ENCODE measurements at regions not wholly inside any gene's neighbourhood (a gene's known extent, or its start where the extent isn't known, plus 50 kb on each side); places are given as distances from the start of the nearest gene placed in this dataset.

- TF ChIP-seq, protein P1, sequence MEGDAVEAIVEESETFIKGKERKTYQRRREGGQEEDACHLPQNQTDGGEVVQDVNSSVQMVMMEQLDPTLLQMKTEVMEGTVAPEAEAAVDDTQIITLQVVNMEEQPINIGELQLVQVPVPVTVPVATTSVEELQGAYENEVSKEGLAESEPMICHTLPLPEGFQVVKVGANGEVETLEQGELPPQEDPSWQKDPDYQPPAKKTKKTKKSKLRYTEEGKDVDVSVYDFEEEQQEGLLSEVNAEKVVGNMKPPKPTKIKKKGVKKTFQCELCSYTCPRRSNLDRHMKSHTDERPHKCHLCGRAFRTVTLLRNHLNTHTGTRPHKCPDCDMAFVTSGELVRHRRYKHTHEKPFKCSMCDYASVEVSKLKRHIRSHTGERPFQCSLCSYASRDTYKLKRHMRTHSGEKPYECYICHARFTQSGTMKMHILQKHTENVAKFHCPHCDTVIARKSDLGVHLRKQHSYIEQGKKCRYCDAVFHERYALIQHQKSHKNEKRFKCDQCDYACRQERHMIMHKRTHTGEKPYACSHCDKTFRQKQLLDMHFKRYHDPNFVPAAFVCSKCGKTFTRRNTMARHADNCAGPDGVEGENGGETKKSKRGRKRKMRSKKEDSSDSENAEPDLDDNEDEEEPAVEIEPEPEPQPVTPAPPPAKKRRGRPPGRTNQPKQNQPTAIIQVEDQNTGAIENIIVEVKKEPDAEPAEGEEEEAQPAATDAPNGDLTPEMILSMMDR (IDR thresholded peaks at IDR 0.05), result no peak
- no peak for TF ChIP-seq POLR2A (IDR thresholded peaks at IDR 0.05)
Observed at GRCh38 chr14:101194373-101195308, 291.1 kb upstream of the RTL1 start.
